A549 (cell line): ENCODE measurements at regions not wholly inside any gene's neighbourhood (a gene's known extent, or its start where the extent isn't known, plus 50 kb on each side); places are given as distances from the start of the nearest gene placed in this dataset.

Experiments used
- ATAC-seq, 2 experiments: fragments of 200-7000 bp in 1 of 2; fragments of >200 bp in 1 of 2; cut with Nextera tagmentation in 1 of 2; cut with Tn5 transposase in 1 of 2; 3 replicates each; pipeline versions ENCODE4 v1.8.0 to v1.9.1; 2018 to 2020; ENCODE audit warnings: mild to moderate bottlenecking in 1 of 2, moderate library complexity in 1 of 2
- CTCF ChIA-PET: fragments of 300-600 bp; sonication (Branson Sonifier 250); formaldehyde crosslinking; extraction: SDS; loops from one replicate; lab custom pipeline; 2021; ENCODE audit warnings: antibody characterized with exemption, inconsistent platforms; lab: Yijun Ruan, JAX
- POLR2A ChIA-PET: fragments of 350-600 bp; formaldehyde crosslinking; extraction: SDS; loops from one replicate; lab custom pipeline; 2021; ENCODE audit warnings: antibody characterized with exemption, inconsistent platforms; lab: Yijun Ruan, JAX
- DNase-seq, 2 experiments: peaks; one replicate each; pipeline versions ENCODE4 v3.0.0 to v3.0.0-alpha.2; 2011 to 2016; ENCODE audit warnings: low read depth in 1 of 2, low spot score in 1 of 2
- FAIRE-seq: peaks from 2 replicates; lab custom pipeline; 2011; peaks lifted over from hg19 to GRCh38; lab: Jason Lieb, UNC
- H3K27ac ChIP-seq, 2 experiments: fragments of >200 bp; sonication (Bioruptor Twin); formaldehyde crosslinking; 3 replicates each; pipeline ENCODE4 v1.5.1; 2016 to 2017
- H3K4me1 ChIP-seq: fragments of >200 bp; sonication (Bioruptor Twin); formaldehyde crosslinking; 3 replicates; pipeline ENCODE4 v1.6.1; 2016
- H3K4me2 ChIP-seq: fragments of >200 bp; sonication (Bioruptor Twin); formaldehyde crosslinking; 3 replicates; pipeline ENCODE4 v1.6.1; 2016
- H3K4me3 ChIP-seq: fragments of >200 bp; sonication (Bioruptor Twin); formaldehyde crosslinking; 3 replicates; pipeline ENCODE4 v1.5.1; 2016
- H3K9me3 ChIP-seq: fragments of >200 bp; sonication (Bioruptor Twin); formaldehyde crosslinking; 3 replicates; pipeline ENCODE4 v1.6.1; 2016
- CTCF ChIP-seq: fragments of >200 bp; sonication (Bioruptor Twin); formaldehyde crosslinking; IDR thresholded peaks from 3 replicates; pipeline ENCODE4 v1.5.1; 2016
- ESRRA ChIP-seq: fragments of 150-350 bp; IDR thresholded peaks from 2 replicates; pipeline ENCODE4 v1.6.1; 2014; ENCODE audit warnings: mild to moderate bottlenecking, low read length, borderline replicate concordance
- FOXS1 ChIP-seq: fragments of 250-450 bp; sonication (Bioruptor Pico); IDR thresholded peaks from 2 replicates; pipeline ENCODE4 v1.5.0; 2020; ENCODE audit warnings: mild to moderate bottlenecking, moderate library complexity
- GATA3 ChIP-seq: IDR thresholded peaks from 2 replicates; pipeline ENCODE4 v1.6.1; 2012; ENCODE audit warnings: borderline replicate concordance
- HDAC2 ChIP-seq: fragments of 200-600 bp; sonication (generic); IDR thresholded peaks from 2 replicates; pipeline ENCODE4 v1.6.1; 2016
- HES2 ChIP-seq: fragments of >200 bp; sonication (Bioruptor Twin); formaldehyde crosslinking; IDR thresholded peaks from 2 replicates; pipeline ENCODE4 v1.6.1; 2016
- HOXB13 ChIP-seq: fragments of 250-450 bp; sonication (Bioruptor Pico); IDR thresholded peaks from 2 replicates; pipeline ENCODE4 v1.5.0; 2020; ENCODE audit warnings: low read depth, mild to moderate bottlenecking, moderate library complexity
- JUN ChIP-seq, 2 experiments: fragments of >200 bp; sonication (Bioruptor Twin); formaldehyde crosslinking; IDR thresholded peaks; 2 replicates in 1 of 2; 3 replicates in 1 of 2; pipeline ENCODE4 v1.6.1; 2016 to 2017
- MYC ChIP-seq: IDR thresholded peaks from 2 replicates; pipeline ENCODE4 v1.6.1; 2012; ENCODE audit warnings: mild to moderate bottlenecking, inconsistent platforms, low read length, improper control_type of control experiment, borderline replicate concordance
- NFE2L2 ChIP-seq: fragments of 150-350 bp; conservative IDR thresholded peaks from 2 replicates; pipeline ENCODE4 v1.6.1; 2014; ENCODE audit warnings: low read length
- NPAS2 ChIP-seq: fragments of 250-450 bp; sonication (Bioruptor Pico); IDR thresholded peaks from 2 replicates; pipeline ENCODE4 v1.8.0; 2022; ENCODE audit warnings: mild to moderate bottlenecking, moderate library complexity, borderline replicate concordance
- RAD21 ChIP-seq, 2 experiments: fragments of >200 bp in 1 of 2; sonication (Bioruptor Twin) in 1 of 2; formaldehyde crosslinking in 1 of 2; IDR thresholded peaks in 1 of 2; conservative IDR thresholded peaks in 1 of 2; 2 replicates in 1 of 2; 3 replicates in 1 of 2; pipeline ENCODE4 v1.6.1; 2012 to 2018; ENCODE audit warnings: inconsistent platforms in 1 of 2
- RARB ChIP-seq: fragments of 250-450 bp; sonication (Bioruptor Pico); IDR thresholded peaks from 2 replicates; pipeline ENCODE4 v1.8.0; 2021; ENCODE audit warnings: mild to moderate bottlenecking, moderate library complexity
- SREBF2 ChIP-seq: fragments of 450-650 bp; IDR thresholded peaks from 2 replicates; pipeline ENCODE4 v1.6.1; 2014; ENCODE audit warnings: mild to moderate bottlenecking, moderate library complexity
- ZFP36 ChIP-seq: fragments of 450-650 bp; IDR thresholded peaks from 2 replicates; pipeline ENCODE4 v1.6.1; 2014; ENCODE audit warnings: borderline replicate concordance; ENCODE audit not compliant: partially characterized antibody
- ZSCAN20 ChIP-seq: fragments of 250-450 bp; sonication (Bioruptor Pico); IDR thresholded peaks from 2 replicates; pipeline ENCODE4 v1.8.0; 2022; ENCODE audit warnings: mild to moderate bottlenecking, moderate library complexity
- WGBS: methylation state at CpG from one replicate; pipeline ENCODE4 v1.1.6; 2017; ENCODE audit errors: missing lambda C conversion rate; 5-methylcytosine and 5-hydroxymethylcytosine counted together
- TF ChIP-seq, protein P1 (sequence below): fragments of 250-450 bp; sonication (Bioruptor Pico); IDR thresholded peaks from 2 replicates; pipeline ENCODE4 v1.5.0; 2021; ENCODE audit warnings: mild to moderate bottlenecking, moderate library complexity, borderline replicate concordance
- TF ChIP-seq, protein P2 (sequence below): IDR thresholded peaks from 2 replicates; pipeline ENCODE4 v1.6.1; 2012; ENCODE audit warnings: low read depth, borderline replicate concordance

DNA sequence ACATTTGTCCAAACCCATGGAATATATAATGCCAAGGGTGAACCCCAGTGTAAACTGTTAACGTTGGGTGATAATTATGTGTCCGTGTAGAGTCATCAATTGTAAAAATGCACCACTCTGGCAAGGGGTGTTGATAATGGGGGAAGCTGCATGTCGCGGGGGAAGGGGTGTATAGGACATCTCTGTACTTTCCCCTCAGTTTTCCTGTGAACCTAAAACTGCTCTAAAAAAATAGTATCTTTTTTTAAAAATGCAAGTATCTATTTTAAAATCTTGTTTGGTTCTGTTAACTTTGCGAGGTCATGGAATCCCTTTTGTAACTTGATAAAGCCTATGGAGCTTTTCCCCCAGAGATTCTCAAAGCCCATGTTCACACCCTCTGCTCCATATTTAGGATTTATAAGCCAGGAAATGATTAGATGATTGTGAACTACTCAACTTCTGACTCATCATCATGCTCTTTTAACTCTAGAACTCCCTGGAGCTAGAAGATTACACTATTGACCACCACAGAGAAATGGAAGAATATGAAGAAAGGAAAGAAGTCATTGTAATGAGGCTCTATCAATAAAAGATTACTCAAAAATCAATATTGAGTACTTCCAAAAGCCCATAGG, 56.1 kb upstream of the C3orf49 start (continued):
- TF ChIP-seq CTCF (no peak), HOXB13 (CRISPR knock-in tag) (no peak)

- TF ChIP-seq NPAS2 (CRISPR knock-in tag) (no peak), ESRRA (no peak), ZSCAN20 (CRISPR knock-in tag) (no peak), RAD21 (conservative IDR thresholded peaks at IDR 0.05 in 1 of 2, IDR thresholded peaks at IDR 0.05 in 1 of 2) (no peak), RARB (CRISPR knock-in tag) (no peak), SREBF2 (no peak), GATA3 (no peak), FOXS1 (no peak)
- TF ChIP-seq, protein P1, sequence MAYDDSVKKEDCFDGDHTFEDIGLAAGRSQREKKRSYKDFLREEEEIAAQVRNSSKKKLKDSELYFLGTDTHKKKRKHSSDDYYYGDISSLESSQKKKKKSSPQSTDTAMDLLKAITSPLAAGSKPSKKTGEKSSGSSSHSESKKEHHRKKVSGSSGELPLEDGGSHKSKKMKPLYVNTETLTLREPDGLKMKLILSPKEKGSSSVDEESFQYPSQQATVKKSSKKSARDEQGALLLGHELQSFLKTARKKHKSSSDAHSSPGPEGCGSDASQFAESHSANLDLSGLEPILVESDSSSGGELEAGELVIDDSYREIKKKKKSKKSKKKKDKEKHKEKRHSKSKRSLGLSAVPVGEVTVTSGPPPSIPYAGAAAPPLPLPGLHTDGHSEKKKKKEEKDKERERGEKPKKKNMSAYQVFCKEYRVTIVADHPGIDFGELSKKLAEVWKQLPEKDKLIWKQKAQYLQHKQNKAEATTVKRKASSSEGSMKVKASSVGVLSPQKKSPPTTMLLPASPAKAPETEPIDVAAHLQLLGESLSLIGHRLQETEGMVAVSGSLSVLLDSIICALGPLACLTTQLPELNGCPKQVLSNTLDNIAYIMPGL (CRISPR knock-in tag), result no peak
- TF ChIP-seq, protein P2, sequence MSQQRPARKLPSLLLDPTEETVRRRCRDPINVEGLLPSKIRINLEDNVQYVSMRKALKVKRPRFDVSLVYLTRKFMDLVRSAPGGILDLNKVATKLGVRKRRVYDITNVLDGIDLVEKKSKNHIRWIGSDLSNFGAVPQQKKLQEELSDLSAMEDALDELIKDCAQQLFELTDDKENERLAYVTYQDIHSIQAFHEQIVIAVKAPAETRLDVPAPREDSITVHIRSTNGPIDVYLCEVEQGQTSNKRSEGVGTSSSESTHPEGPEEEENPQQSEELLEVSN, result no peak
- no peak overlapping the region for H3K4me3 ChIP-seq
- POLR2A ChIA-PET, result no interaction called here
- 70% methylated on average over 7 of the region's 7 CpGs for WGBS
- DNase-seq, result no peak
- no peak for ATAC-seq
- FAIRE-seq, result no peak
- no peaks in the 10 kb centered on the region for H3K9me3 ChIP-seq
- CTCF ChIA-PET, result no interaction called here
- no peaks in the 10 kb centered on the region for H3K4me1 ChIP-seq
- no peak overlapping the region for H3K27ac ChIP-seq
- no peak overlapping the region for H3K4me2 ChIP-seq
Observed at GRCh38 chr3:63764511-63764910, 54.6 kb upstream of the C3orf49 start.

- 8% methylated on average over 5 of the region's 5 CpGs for WGBS
- no peak overlapping the region for H3K4me3 ChIP-seq
- CTCF ChIA-PET, result no interaction called here
- H3K27ac ChIP-seq, result no peak overlapping the region
- FAIRE-seq, result no peak
- no peak for ATAC-seq
- H3K4me1 ChIP-seq, result no peaks in the 10 kb centered on the region
- TF ChIP-seq HDAC2 (no peak), MYC (no peak), NFE2L2 (no peak), ZFP36 (no peak), HES2 (no peak), JUN (IDR thresholded peaks at IDR 0.05) (no peak)
- TF ChIP-seq, protein P2, result no peak
- TF ChIP-seq, all 56 proteins: peak for 0
- no peak for DNase-seq
- POLR2A ChIA-PET, result no interaction called here
- Histone ChIP-seq H3K9me3 (no peaks in the 10 kb centered on the region), H3K4me2 (no peak overlapping the region)
Observed at GRCh38 chr3:63766261-63766660, 52.8 kb upstream of the C3orf49 start.
